ENCODE measurements at regions not wholly inside any gene's neighbourhood (a gene's known extent, or its start where the extent isn't known, plus 50 kb on each side); places are given as distances from the start of the nearest gene placed in this dataset.
"Not testable (repeated sequence)": the region's sequence is repeated elsewhere in the genome, so short reads cannot be mapped to it uniquely, and the experiment has no call there.

GRCh38 chrX:104513162-104513561 is 52.8 kb upstream of the IL1RAPL2 start:
- no peak for DNase-seq

- DNase-seq = no peak
Measured at GRCh38 chrX:104510801-104511200, 55.2 kb upstream of the IL1RAPL2 start.

GRCh38 chrX:104502460-104502859 is 63.5 kb upstream of the IL1RAPL2 start:
- DNase-seq = no peak

GRCh38 chrX:104488811-104489210 is 77.2 kb upstream of the IL1RAPL2 start:
- no peak for DNase-seq

- DNase-seq = no peak
Measured at GRCh38 chrX:104486691-104487090, 79.3 kb upstream of the IL1RAPL2 start.

GRCh38 chrX:104482757-104483156 is 83.2 kb upstream of the IL1RAPL2 start:
- no peak for DNase-seq

- no peak for DNase-seq
Measured at GRCh38 chrX:104469771-104470170, 96.2 kb upstream of the IL1RAPL2 start.

- no peak for DNase-seq
Measured at GRCh38 chrX:104459796-104460195, 106.2 kb upstream of the IL1RAPL2 start.

GRCh38 chrX:104457130-104457529 is 108.9 kb upstream of the IL1RAPL2 start:
- not testable (repeated sequence) for DNase-seq

GRCh38 chrX:104450316-104450715 is 115.7 kb upstream of the IL1RAPL2 start:
- DNase-seq = no peak

GRCh38 chrX:104445591-104445990 is 120.4 kb upstream of the IL1RAPL2 start:
- no peak for DNase-seq

GRCh38 chrX:104435249-104435648 is 130.8 kb upstream of the IL1RAPL2 start:
- DNase-seq = no peak

- no peak for DNase-seq
Measured at GRCh38 chrX:104432321-104432720, 133.7 kb upstream of the IL1RAPL2 start.

- DNase-seq = no peak
Measured at GRCh38 chrX:104430742-104431119, 135.3 kb upstream of the IL1RAPL2 start.

GRCh38 chrX:104430072-104430741 is 135.8 kb upstream of the IL1RAPL2 start:
- no peak for DNase-seq

GRCh38 chrX:104428231-104428630 is 137.8 kb upstream of the IL1RAPL2 start:
- no peak for DNase-seq

GRCh38 chrX:104427693-104428092 is 138.3 kb upstream of the IL1RAPL2 start:
- DNase-seq = no peak

GRCh38 chrX:104427073-104427472 is 138.9 kb upstream of the IL1RAPL2 start:
- no peak for DNase-seq

- DNase-seq = no peak
Measured at GRCh38 chrX:104420907-104421306, 145.1 kb upstream of the IL1RAPL2 start.

- DNase-seq = no peak
Measured at GRCh38 chrX:104419926-104420325, 146.1 kb upstream of the IL1RAPL2 start.

- no peak for DNase-seq
Measured at GRCh38 chrX:104419211-104419610, 146.8 kb upstream of the IL1RAPL2 start.

- no peak for DNase-seq
Measured at GRCh38 chrX:104411800-104412199, 154.2 kb upstream of the IL1RAPL2 start.

- no peak for DNase-seq
Measured at GRCh38 chrX:104400387-104400786, 145.7 kb upstream of the ESX1 start.

- no peak for DNase-seq
Measured at GRCh38 chrX:104392350-104392749, 137.6 kb upstream of the ESX1 start.

- no peak for DNase-seq
Measured at GRCh38 chrX:104391906-104392305, 137.2 kb upstream of the ESX1 start.
